ENCODE measurements at regions not wholly inside any gene's neighbourhood (a gene's known extent, or its start where the extent isn't known, plus 50 kb on each side); places are given as distances from the start of the nearest gene placed in this dataset.

DNA sequence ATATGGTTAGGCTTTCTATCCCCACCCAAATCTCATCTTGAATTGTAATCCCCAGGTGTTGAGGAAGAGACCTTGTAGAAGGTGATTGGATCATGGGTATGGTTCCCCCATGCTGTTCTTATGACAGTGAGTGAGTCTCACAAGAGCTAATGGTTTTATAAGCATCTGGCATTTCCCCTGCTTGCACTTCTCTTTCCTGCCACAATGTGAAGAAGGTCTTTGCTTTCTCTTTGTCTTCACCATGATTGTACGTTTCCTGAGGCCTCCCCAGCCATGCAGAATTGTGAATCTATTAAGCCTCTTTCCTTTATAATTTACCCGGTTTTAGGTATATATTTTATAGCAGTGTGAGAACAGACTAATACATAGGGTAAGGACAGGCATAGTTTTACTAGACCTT is 334.5 kb downstream of the TLR4 start:
- DNase-seq (ENCODE audit: extremely low read depth, insufficient read length): no peak
- TF ChIP-seq CTCF (IDR thresholded peaks at IDR 0.05; ENCODE audit: insufficient read depth, low read length, poor library complexity, severe bottlenecking): no peak
- Histone ChIP-seq H3K27me3 (replicated peaks; ENCODE audit: control insufficient read depth, insufficient read depth, low read length) (no peaks in the 10 kb centered on the region), H3K4me3 (replicated peaks; ENCODE audit: low read depth, low read length) (no peak overlapping the region), H3K36me3 (ENCODE audit: control insufficient read depth, insufficient read depth, low read length) (no peaks in the 10 kb centered on the region)

- no peak for DNase-seq (ENCODE audit: extremely low read depth, insufficient read length)
These were observed 354.0 kb downstream of the TLR4 start for GRCh38 chr9:118058227-118058626.

DNA sequence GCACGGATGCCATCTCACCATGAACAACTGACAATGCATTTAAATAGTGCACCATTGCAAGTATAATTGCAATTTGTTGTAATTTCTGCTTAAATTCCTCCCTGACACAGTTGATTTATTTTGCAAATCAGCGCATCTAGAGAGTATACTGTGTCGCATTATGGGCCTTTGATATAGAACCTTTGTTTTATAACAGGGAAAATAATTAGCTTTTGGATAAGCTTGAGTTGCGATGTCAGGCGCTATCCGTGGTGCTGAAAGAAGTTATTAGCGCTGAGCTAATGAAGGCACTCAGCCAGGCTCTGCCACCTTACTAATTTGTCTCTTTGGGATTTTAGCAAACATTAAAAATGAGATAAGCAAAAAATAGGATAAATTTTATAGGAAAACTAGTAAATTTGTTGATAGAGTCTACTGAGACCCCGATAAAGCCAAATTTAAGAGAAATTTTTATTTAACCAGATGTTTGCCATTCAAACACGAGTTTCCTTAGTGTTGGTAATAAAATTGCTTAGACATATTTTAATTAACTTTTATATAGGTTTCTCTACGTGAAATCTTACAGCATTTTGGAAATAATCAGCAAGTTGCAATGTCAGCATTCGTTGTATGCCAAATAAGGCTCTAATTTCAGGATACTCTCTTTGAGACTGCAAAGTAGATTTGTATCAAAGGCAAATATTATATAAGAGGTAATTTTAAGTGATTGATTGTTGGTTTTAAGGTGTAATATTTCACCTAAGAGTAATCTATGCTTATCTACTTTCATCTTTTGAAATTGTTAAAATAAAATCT is 355.5 kb downstream of the TLR4 start:
- no peaks in the 10 kb centered on the region for H3K27me3 ChIP-seq (replicated peaks; ENCODE audit: control insufficient read depth, insufficient read depth, low read length)
- no peak for TF ChIP-seq CTCF (IDR thresholded peaks at IDR 0.05; ENCODE audit: insufficient read depth, low read length, poor library complexity, severe bottlenecking)
- no peak overlapping the region for H3K4me3 ChIP-seq (replicated peaks; ENCODE audit: low read depth, low read length)
- no peak for DNase-seq (ENCODE audit: extremely low read depth, insufficient read length)
- H3K36me3 ChIP-seq (ENCODE audit: control insufficient read depth, insufficient read depth, low read length): no peaks in the 10 kb centered on the region

More at GRCh38 chr9:118058227-118058626, 354.0 kb downstream of the TLR4 start:
- TF ChIP-seq CTCF (IDR thresholded peaks at IDR 0.05; ENCODE audit: insufficient read depth, low read length, poor library complexity, severe bottlenecking): no peak
- Histone ChIP-seq H3K4me3 (replicated peaks; ENCODE audit: low read depth, low read length) (no peak overlapping the region), H3K36me3 (ENCODE audit: control insufficient read depth, insufficient read depth, low read length) (no peaks in the 10 kb centered on the region), H3K27me3 (replicated peaks; ENCODE audit: control insufficient read depth, insufficient read depth, low read length) (no peaks in the 10 kb centered on the region)

GRCh38 chr9:118083161-118083560 is 379.0 kb downstream of the TLR4 start:
- Histone ChIP-seq H3K4me3 (replicated peaks; ENCODE audit: low read depth, low read length) (no peak overlapping the region), H3K27me3 (replicated peaks; ENCODE audit: control insufficient read depth, insufficient read depth, low read length) (no peaks in the 10 kb centered on the region), H3K36me3 (ENCODE audit: control insufficient read depth, insufficient read depth, low read length) (no peaks in the 10 kb centered on the region)
- DNase-seq (ENCODE audit: extremely low read depth, insufficient read length): no peak
- TF ChIP-seq CTCF (IDR thresholded peaks at IDR 0.05; ENCODE audit: insufficient read depth, low read length, poor library complexity, severe bottlenecking): no peak

DNA sequence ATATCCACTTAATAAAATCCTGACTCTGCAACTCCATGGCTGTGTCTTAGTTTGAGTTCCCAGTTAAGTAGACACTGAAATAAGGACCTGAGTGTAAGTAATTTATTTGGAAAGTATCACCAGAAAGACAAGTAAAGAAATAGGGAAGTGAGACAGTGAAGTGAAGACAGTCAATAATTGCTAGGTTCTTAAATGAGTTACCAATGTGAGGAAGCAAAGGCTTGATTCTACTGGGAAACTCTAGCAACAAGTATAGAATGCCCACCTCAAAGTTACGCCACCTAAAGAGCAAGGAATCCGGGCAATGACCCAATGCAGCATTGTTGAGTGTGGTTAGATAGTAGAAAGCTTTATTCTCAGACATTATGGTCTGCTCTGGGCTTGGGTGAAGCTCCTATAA is 383.9 kb downstream of the TLR4 start:
- no peak for DNase-seq (ENCODE audit: extremely low read depth, insufficient read length)
- H3K27me3 ChIP-seq (replicated peaks; ENCODE audit: control insufficient read depth, insufficient read depth, low read length): no peaks in the 10 kb centered on the region
- no peak for TF ChIP-seq CTCF (IDR thresholded peaks at IDR 0.05; ENCODE audit: insufficient read depth, low read length, poor library complexity, severe bottlenecking)
- no peaks in the 10 kb centered on the region for H3K36me3 ChIP-seq (ENCODE audit: control insufficient read depth, insufficient read depth, low read length)
- no peak overlapping the region for H3K4me3 ChIP-seq (replicated peaks; ENCODE audit: low read depth, low read length)
